ENCODE measurements at regions not wholly inside any gene's neighbourhood (a gene's known extent, or its start where the extent isn't known, plus 50 kb on each side); places are given as distances from the start of the nearest gene placed in this dataset.

DNA sequence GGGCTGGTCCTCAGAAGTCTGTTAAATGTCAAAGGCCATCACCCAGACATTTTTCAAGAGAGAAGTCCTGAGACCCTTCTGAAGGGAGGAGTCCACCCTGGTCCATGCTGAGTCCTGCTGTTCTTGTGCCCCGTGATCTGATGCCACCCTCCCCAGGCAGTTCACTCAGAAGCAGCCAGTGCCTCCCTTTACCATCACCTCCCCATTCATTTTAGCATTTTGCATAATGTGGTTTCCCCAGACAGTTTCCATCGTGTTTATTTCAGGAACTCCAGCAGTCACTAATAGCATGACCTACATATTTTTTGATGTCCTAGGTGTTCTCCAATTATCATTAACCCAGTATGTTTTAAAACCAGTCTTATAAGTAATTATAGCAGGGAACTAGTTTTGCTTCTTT lies 353.0 kb upstream of the CDH5 start:
- ChIA-PET POLR2A (no interaction called here), CTCF (no interaction called here)
- DNase-seq (no peak), ATAC-seq (no peak)
- Mint-ChIP-seq H3K4me1 (ENCODE audit: low read depth) (no peaks in the 10 kb centered on the region), H3K36me3 (ENCODE audit: low read depth) (no peaks in the 10 kb centered on the region), H3K4me3 (no peak overlapping the region), H3K27ac (no peak overlapping the region), H3K27me3 (ENCODE audit: low read depth) (no peaks in the 10 kb centered on the region), H3K9me3 (ENCODE audit: insufficient read depth) (no peaks in the 10 kb centered on the region)

DNA sequence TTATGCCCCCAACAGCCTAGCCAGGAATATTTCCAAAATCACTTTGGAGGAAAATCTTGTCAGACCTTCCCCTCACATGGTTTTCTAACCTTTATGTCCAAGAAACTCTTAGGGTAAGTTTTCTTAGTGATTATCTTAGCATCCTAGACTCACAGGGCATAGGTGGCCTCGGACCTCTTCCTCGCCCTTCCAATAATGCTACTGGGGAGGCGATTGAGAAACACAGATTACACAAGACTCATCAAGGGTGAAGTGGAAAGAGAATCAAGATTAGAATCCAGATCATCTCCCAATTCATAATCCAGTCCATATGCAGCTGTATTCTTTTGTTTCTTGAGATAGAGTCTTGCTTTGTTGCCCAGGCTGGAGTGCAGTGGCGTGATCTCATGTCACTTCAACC lies 358.4 kb upstream of the CDH5 start:
- no peak for ATAC-seq
- ChIA-PET POLR2A (no interaction called here), CTCF (no interaction called here)
- Mint-ChIP-seq H3K27me3 (ENCODE audit: low read depth) (no peaks in the 10 kb centered on the region), H3K27ac (no peak overlapping the region), H3K4me3 (no peak overlapping the region), H3K4me1 (ENCODE audit: low read depth) (no peaks in the 10 kb centered on the region), H3K9me3 (ENCODE audit: insufficient read depth) (no peaks in the 10 kb centered on the region), H3K36me3 (ENCODE audit: low read depth) (no peaks in the 10 kb centered on the region)
- DNase-seq = no peak

DNA sequence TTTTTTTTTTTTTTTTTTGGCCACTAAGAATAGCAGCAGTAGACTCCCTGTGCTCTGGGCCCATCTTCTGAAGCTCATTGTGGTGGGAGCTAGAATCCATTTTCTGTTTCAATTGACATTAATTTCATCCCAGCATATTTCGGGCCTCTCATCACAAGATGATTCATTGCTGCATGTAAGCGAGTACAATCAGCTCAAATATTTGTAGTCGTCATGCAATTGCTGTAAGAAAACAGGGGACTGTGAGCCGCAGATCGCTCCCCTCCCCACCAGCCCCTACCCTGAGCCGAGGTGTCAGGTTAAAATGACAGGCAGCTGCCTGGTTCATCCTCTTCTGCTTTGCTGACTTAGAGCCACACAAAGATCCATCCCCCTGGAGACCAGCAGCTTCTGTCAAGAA lies 358.8 kb upstream of the CDH5 start:
- ATAC-seq (no peak), DNase-seq (no peak)
- Mint-ChIP-seq H3K9me3 (ENCODE audit: insufficient read depth) (no peaks in the 10 kb centered on the region), H3K4me3 (no peak overlapping the region), H3K27ac (no peak overlapping the region), H3K27me3 (ENCODE audit: low read depth) (no peaks in the 10 kb centered on the region), H3K4me1 (ENCODE audit: low read depth) (no peaks in the 10 kb centered on the region), H3K36me3 (ENCODE audit: low read depth) (no peaks in the 10 kb centered on the region)
- POLR2A ChIA-PET = no interaction called here
- CTCF ChIA-PET = no interaction called here

DNA sequence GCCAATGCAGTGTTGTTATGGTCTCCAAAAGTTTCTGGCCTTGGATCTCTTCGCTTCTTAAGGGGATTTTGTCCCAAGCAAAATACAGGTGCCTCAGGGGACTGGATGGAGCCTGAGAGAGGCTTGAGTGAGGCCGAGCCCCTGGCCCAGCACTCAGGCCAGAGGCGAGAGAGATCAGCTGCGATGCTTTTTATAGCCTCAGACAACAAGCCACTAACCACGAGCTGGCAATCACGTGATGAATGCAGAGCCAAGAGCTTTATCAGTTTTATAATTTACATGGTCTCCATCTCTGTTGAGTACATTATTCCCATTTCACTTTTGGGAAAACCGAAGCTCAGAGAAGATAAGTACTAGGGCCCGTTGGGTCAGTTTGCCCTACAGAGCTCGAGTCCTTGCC lies 360.0 kb upstream of the CDH5 start:
- no peaks in the 10 kb centered on the region for H3K4me1 Mint-ChIP-seq (ENCODE audit: low read depth)
- H3K27me3 Mint-ChIP-seq (ENCODE audit: low read depth) = no peaks in the 10 kb centered on the region
- ChIA-PET POLR2A (no interaction called here), CTCF (no interaction called here)
- H3K36me3 Mint-ChIP-seq (ENCODE audit: low read depth) = no peaks in the 10 kb centered on the region
- no peak for ATAC-seq
- H3K4me3 Mint-ChIP-seq = no peak overlapping the region
- DNase-seq = no peak
- no peaks in the 10 kb centered on the region for H3K9me3 Mint-ChIP-seq (ENCODE audit: insufficient read depth)
- no peak overlapping the region for H3K27ac Mint-ChIP-seq

DNA sequence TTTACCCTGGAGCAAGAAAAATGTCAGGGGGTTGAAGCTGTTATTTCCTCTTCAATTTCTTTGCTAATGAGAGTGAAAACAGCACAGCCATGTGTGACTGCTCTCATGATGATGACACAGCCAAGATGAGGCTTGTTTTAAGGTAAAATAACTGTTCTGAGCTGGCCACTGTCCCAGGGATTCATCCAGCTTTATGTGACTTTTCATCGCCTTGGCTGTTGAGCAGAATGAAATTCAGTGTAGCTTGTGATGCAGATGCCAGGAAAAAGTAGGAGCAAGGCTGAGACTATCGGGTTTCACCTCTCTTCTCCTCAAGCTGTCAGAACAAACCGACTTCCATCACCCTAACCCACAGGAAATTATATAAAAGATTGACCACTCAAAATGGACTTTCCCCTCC lies 361.8 kb upstream of the CDH5 start:
- CTCF ChIA-PET = no interaction called here
- DNase-seq (no peak), ATAC-seq (no peak)
- Mint-ChIP-seq H3K27me3 (ENCODE audit: low read depth) (no peaks in the 10 kb centered on the region), H3K27ac (no peak overlapping the region), H3K36me3 (ENCODE audit: low read depth) (no peaks in the 10 kb centered on the region), H3K9me3 (ENCODE audit: insufficient read depth) (no peaks in the 10 kb centered on the region), H3K4me3 (no peak overlapping the region), H3K4me1 (ENCODE audit: low read depth) (no peaks in the 10 kb centered on the region)
- POLR2A ChIA-PET = no interaction called here

DNA sequence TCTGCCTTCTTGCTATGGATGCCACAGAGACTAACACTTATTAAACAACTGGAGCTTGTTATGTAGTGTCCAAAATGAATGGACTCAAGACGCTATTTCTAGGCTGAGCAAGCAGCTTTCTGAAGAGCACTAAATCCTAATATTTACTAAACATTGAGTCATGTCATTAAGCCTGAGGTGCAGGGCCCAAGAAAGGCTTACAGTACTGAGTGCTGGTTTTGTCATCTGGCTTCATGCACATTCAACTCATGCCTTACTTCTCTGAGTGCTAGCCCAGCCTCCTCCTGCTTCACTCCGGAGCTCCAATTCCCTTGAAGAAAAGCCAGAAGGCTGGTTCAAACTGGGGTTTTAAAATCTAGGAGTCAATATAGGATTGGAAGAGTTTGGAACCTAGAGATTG lies 363.3 kb upstream of the CDH5 start:
- Mint-ChIP-seq H3K4me3 (no peak overlapping the region), H3K27me3 (ENCODE audit: low read depth) (no peaks in the 10 kb centered on the region), H3K27ac (no peak overlapping the region), H3K36me3 (ENCODE audit: low read depth) (no peaks in the 10 kb centered on the region), H3K9me3 (ENCODE audit: insufficient read depth) (no peaks in the 10 kb centered on the region), H3K4me1 (ENCODE audit: low read depth) (no peaks in the 10 kb centered on the region)
- ATAC-seq (no peak), DNase-seq (no peak)
- POLR2A ChIA-PET = no interaction called here
- CTCF ChIA-PET = no interaction called here

DNA sequence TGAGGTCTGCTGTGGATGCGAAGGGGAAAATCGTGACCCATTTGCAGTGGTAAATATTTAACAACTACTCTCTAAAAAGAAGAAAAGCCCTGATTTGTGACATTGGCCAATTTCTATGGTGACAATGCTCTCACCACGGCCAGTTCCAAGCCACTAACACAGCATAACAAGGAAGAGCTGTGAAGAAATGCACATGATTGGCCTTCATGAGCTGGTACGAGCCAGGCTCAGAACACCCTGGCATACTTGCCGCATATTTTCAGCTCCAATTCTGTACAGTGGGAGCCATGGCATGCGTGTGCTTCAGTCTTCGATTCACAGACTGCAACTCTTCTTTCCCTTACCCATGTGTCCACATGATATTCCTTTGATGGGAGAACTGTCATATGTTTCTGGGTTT lies 363.9 kb upstream of the CDH5 start:
- no peaks in the 10 kb centered on the region for H3K9me3 Mint-ChIP-seq (ENCODE audit: insufficient read depth)
- H3K4me3 Mint-ChIP-seq = no peak overlapping the region
- no peaks in the 10 kb centered on the region for H3K4me1 Mint-ChIP-seq (ENCODE audit: low read depth)
- ChIA-PET POLR2A (no interaction called here), CTCF (no interaction called here)
- H3K27me3 Mint-ChIP-seq (ENCODE audit: low read depth) = no peaks in the 10 kb centered on the region
- DNase-seq (no peak), ATAC-seq (no peak)
- no peak overlapping the region for H3K27ac Mint-ChIP-seq
- no peaks in the 10 kb centered on the region for H3K36me3 Mint-ChIP-seq (ENCODE audit: low read depth)

DNA sequence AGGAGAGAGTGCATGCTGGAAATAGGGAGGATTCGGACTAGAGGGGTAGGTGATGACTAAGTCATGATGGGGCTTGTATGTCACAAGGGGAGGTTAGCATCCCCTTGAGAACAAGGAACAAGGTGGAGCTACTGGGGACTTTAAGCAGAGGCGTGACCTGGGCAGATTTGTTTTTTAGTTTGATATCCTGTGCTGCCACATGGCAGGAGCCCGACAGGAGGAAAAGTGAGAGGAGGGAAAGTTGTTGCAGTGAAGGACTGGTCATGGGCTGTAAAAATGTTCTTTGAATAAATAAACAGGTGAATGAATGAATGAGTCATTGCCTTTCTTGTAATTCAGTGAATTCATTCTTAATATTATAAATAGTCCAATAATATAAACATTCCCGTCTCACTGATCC lies 365.1 kb upstream of the CDH5 start:
- H3K27me3 Mint-ChIP-seq (ENCODE audit: low read depth) = no peaks in the 10 kb centered on the region
- POLR2A ChIA-PET = no interaction called here
- H3K4me3 Mint-ChIP-seq = no peak overlapping the region
- no peaks in the 10 kb centered on the region for H3K9me3 Mint-ChIP-seq (ENCODE audit: insufficient read depth)
- H3K4me1 Mint-ChIP-seq (ENCODE audit: low read depth) = no peaks in the 10 kb centered on the region
- no peaks in the 10 kb centered on the region for H3K36me3 Mint-ChIP-seq (ENCODE audit: low read depth)
- no peak for ATAC-seq
- no peak for DNase-seq
- CTCF ChIA-PET = no interaction called here
- H3K27ac Mint-ChIP-seq = no peak overlapping the region

DNA sequence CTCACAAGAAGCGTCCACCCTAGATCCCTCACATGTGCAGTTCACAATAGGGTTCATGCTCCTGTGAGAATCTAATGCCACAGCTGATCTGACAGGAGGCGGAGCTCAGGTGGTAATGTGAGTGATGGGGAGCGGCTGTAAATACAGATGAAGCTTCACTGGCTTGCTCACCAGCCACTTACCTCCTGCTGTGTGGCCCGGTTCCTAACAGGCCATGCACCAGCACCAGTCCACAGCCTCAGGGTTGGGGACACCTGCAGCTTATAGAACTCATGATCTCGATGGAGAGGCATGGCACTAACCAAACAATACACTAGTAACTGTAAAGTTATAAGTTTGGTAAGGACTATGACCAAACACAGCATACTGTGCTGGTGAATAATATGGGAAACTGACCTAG lies 368.0 kb upstream of the CDH5 start:
- H3K9me3 Mint-ChIP-seq (ENCODE audit: insufficient read depth) = no peaks in the 10 kb centered on the region
- DNase-seq (no peak), ATAC-seq (no peak)
- POLR2A ChIA-PET = no interaction called here
- H3K4me1 Mint-ChIP-seq (ENCODE audit: low read depth) = no peaks in the 10 kb centered on the region
- no peak overlapping the region for H3K27ac Mint-ChIP-seq
- CTCF ChIA-PET = no interaction called here
- no peaks in the 10 kb centered on the region for H3K36me3 Mint-ChIP-seq (ENCODE audit: low read depth)
- no peaks in the 10 kb centered on the region for H3K27me3 Mint-ChIP-seq (ENCODE audit: low read depth)
- no peak overlapping the region for H3K4me3 Mint-ChIP-seq

DNA sequence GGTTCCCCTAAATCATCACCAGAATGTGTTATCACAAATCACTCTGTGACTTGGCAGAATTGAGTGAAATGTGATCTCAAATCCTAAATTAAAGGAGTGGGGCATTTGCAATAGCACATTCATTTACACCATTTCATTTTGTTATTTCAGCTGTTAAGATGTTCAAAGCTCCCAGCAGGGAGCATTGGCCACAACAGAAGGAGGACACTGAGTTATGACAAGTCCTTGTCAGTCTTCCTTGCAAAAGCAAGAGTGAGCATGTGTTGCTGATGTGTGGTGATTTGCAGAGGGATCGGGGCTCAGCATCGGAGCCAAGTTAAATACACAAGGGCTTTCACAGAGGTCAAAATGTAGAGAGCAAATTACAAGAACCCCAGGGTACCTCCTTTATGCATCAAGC lies 372.2 kb upstream of the CDH5 start:
- CTCF ChIA-PET = no interaction called here
- Mint-ChIP-seq H3K4me1 (ENCODE audit: low read depth) (no peaks in the 10 kb centered on the region), H3K27ac (no peak overlapping the region), H3K4me3 (no peak overlapping the region), H3K9me3 (ENCODE audit: insufficient read depth) (no peaks in the 10 kb centered on the region), H3K36me3 (ENCODE audit: low read depth) (no peaks in the 10 kb centered on the region), H3K27me3 (ENCODE audit: low read depth) (no peaks in the 10 kb centered on the region)
- ATAC-seq (no peak), DNase-seq (no peak)
- POLR2A ChIA-PET = no interaction called here

DNA sequence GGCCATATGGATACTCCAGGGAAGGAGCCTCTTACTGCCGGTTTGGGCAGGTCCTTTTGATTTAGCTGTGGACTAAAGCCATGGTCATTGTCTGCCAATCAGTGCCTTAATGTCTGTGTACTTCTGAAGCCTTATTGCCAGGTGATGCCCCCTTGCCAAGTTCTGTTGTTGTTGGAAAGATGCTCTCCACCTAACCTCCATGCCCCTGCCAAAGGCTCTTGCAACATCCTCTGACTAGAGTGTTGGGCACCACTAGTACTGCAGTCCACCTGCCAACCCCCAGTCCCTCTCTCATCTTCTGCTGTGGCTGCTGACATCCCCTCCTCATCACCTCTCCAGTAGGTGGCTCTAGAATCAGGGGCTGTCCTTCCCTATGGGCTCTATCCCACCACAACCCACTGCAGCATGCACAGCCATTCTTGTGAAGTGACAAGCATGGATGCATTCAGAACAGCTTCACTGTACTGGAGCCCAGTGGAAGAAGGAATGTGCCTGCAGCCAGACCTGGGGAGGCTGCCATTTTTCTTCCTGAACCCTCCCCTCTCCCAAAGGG lies 375.3 kb upstream of the CDH5 start:
- CTCF ChIA-PET = no interaction called here
- H3K36me3 Mint-ChIP-seq (ENCODE audit: low read depth) = no peaks in the 10 kb centered on the region
- POLR2A ChIA-PET = no interaction called here
- DNase-seq (no peak), ATAC-seq (no peak)
- H3K4me1 Mint-ChIP-seq (ENCODE audit: low read depth) = no peaks in the 10 kb centered on the region
- H3K27me3 Mint-ChIP-seq (ENCODE audit: low read depth) = no peaks in the 10 kb centered on the region
- H3K27ac Mint-ChIP-seq = no peak overlapping the region
- H3K4me3 Mint-ChIP-seq = no peak overlapping the region
- no peaks in the 10 kb centered on the region for H3K9me3 Mint-ChIP-seq (ENCODE audit: insufficient read depth)

DNA sequence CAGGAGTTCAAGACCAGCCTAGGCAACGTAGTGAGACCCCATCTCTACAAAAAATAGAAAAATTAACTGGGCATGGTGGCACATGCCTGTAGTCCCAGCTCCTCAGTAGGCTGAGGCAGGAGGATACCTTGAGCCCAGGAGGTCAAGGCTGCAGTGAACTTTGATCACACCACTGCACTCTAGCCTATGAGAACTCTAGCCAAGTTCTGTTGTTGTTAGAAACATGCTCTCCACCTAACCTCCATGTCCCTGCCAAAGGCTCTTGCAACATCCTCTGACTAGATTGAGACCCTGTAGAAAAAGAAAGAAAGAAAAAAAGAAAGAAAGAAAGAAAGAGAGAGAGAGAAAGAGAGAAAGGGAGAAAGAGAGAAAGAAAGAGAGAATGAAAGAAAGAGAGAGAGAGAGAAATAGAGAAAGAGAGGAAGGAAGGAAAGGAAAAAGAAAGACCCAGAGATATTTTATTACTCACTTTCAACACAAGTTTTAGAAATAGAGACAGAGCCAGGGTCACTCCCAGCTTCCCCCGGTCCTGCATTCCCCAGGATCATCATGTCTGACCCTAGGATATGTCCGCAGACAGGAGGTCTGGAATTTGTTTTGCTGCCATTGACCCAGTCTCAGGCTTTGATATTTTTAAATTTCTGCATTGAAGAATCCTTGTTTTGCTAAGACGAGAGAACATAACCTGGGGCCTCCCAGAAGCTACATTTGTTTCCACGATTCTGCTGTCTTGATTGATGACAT lies 376.5 kb upstream of the CDH5 start:
- ATAC-seq (no peak), DNase-seq (no peak)
- no peaks in the 10 kb centered on the region for H3K4me1 Mint-ChIP-seq (ENCODE audit: low read depth)
- CTCF ChIA-PET = no interaction called here
- no peak overlapping the region for H3K27ac Mint-ChIP-seq
- no peaks in the 10 kb centered on the region for H3K36me3 Mint-ChIP-seq (ENCODE audit: low read depth)
- POLR2A ChIA-PET = no interaction called here
- H3K27me3 Mint-ChIP-seq (ENCODE audit: low read depth) = no peaks in the 10 kb centered on the region
- no peaks in the 10 kb centered on the region for H3K9me3 Mint-ChIP-seq (ENCODE audit: insufficient read depth)
- no peak overlapping the region for H3K4me3 Mint-ChIP-seq

DNA sequence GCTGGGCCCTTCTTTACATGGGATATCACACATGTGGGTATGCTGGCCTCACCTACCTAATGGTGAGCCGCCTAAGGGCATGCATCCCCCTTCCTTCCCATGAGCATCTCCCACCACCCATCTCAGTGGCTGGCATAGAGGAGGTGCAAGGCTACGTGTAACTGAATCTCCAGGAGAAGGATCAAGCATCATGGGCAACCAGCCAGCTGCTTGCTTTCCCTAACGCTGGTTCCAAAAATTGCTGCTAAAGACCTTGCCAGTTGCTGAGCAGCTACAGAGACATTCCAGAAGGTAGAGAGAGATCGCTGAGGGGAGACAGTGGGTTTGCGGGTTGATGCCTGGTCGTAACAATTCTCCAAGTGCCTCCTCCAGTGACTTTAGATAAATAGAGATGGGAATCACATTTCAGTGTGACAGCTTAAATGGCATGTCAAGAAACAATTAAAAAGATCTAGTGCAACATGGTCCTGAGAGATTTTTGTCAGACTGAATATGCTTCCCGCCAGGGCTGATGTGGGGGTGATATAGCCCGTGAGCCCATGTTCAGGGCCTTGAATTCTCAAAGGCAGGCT lies 378.4 kb upstream of the CDH5 start:
- Mint-ChIP-seq H3K4me1 (ENCODE audit: low read depth) (no peaks in the 10 kb centered on the region), H3K27me3 (ENCODE audit: low read depth) (no peaks in the 10 kb centered on the region), H3K4me3 (no peak overlapping the region), H3K27ac (no peak overlapping the region), H3K36me3 (ENCODE audit: low read depth) (no peaks in the 10 kb centered on the region), H3K9me3 (ENCODE audit: insufficient read depth) (no peaks in the 10 kb centered on the region)
- no peak for ATAC-seq
- ChIA-PET POLR2A (no interaction called here), CTCF (no interaction called here)
- no peak for DNase-seq

All from activated CD8-positive, alpha-beta T cell treated with anti-CD3 and anti-CD28 coated beads, Interleukin-2, amount 10 ng/mL, durations not matched to agents 7 days and 5 days (primary cell).